GM23248 (cell line): ENCODE measurements at regions not wholly inside any gene's neighbourhood (a gene's known extent, or its start where the extent isn't known, plus 50 kb on each side); places are given as distances from the start of the nearest gene placed in this dataset.

ENCODE experiments used
- EZH2 ChIP-seq: fragments of 200-600 bp; sonication (generic); IDR thresholded peaks from 2 replicates; pipeline ENCODE4 v1.6.1; 2018; ENCODE audit warnings: antibody characterized with exemption, mild to moderate bottlenecking; ENCODE audit not compliant: insufficient read depth, poor library complexity, severe bottlenecking
- EZH2phosphoT487 ChIP-seq: fragments of 200-600 bp; sonication (generic); IDR thresholded peaks from 2 replicates; pipeline ENCODE4 v1.6.1; 2018; ENCODE audit warnings: antibody characterized with exemption, moderate library complexity, mild to moderate bottlenecking, low read depth; ENCODE audit not compliant: insufficient read depth

DNA sequence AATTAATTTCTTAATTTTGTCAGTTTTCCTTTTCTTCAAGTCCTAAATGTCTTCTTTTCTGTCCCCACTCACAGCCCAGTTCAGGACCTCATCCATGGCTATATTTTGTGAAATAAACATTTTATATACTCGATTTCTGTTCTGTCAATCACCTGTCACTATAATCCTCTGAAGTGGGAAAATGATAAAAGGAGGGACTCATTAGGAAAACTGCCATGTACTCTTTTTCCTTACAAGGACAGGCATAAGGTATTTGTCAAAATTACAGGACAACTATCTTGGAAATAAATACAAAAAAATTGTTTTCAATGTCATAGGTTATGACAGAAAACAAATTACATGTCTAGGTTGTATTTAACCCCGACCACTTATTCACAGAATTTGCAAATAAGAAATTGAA lies 240.1 kb upstream of the CBLB start:
- TF ChIP-seq EZH2phosphoT487 (no peak), EZH2 (no peak)
